A549 (cell line): ENCODE measurements at regions not wholly inside any gene's neighbourhood (a gene's known extent, or its start where the extent isn't known, plus 50 kb on each side); places are given as distances from the start of the nearest gene placed in this dataset.

Experiments used
- ATAC-seq, 2 experiments: fragments of 200-7000 bp in 1 of 2; fragments of >200 bp in 1 of 2; cut with Nextera tagmentation in 1 of 2; cut with Tn5 transposase in 1 of 2; 3 replicates each; pipeline versions ENCODE4 v1.8.0 to v1.9.1; 2018 to 2020; ENCODE audit warnings: mild to moderate bottlenecking in 1 of 2, moderate library complexity in 1 of 2
- CTCF ChIA-PET: fragments of 300-600 bp; sonication (Branson Sonifier 250); formaldehyde crosslinking; extraction: SDS; loops from one replicate; lab custom pipeline; 2021; ENCODE audit warnings: antibody characterized with exemption, inconsistent platforms; lab: Yijun Ruan, JAX
- POLR2A ChIA-PET: fragments of 350-600 bp; formaldehyde crosslinking; extraction: SDS; loops from one replicate; lab custom pipeline; 2021; ENCODE audit warnings: antibody characterized with exemption, inconsistent platforms; lab: Yijun Ruan, JAX
- DNase-seq, 2 experiments: peaks; one replicate each; pipeline versions ENCODE4 v3.0.0 to v3.0.0-alpha.2; 2011 to 2016; ENCODE audit warnings: low read depth in 1 of 2, low spot score in 1 of 2
- FAIRE-seq: peaks from 2 replicates; lab custom pipeline; 2011; peaks lifted over from hg19 to GRCh38; lab: Jason Lieb, UNC
- H3K27ac ChIP-seq, 2 experiments: fragments of >200 bp; sonication (Bioruptor Twin); formaldehyde crosslinking; 3 replicates each; pipeline ENCODE4 v1.5.1; 2016 to 2017
- H3K4me1 ChIP-seq: fragments of >200 bp; sonication (Bioruptor Twin); formaldehyde crosslinking; 3 replicates; pipeline ENCODE4 v1.6.1; 2016
- H3K4me2 ChIP-seq: fragments of >200 bp; sonication (Bioruptor Twin); formaldehyde crosslinking; 3 replicates; pipeline ENCODE4 v1.6.1; 2016
- H3K4me3 ChIP-seq: fragments of >200 bp; sonication (Bioruptor Twin); formaldehyde crosslinking; 3 replicates; pipeline ENCODE4 v1.5.1; 2016
- H3K9me3 ChIP-seq: fragments of >200 bp; sonication (Bioruptor Twin); formaldehyde crosslinking; 3 replicates; pipeline ENCODE4 v1.6.1; 2016
- BCL3 ChIP-seq: fragments of >200 bp; sonication (Bioruptor Twin); formaldehyde crosslinking; IDR thresholded peaks from 3 replicates; pipeline ENCODE4 v1.6.1; 2016
- CBX2 ChIP-seq: fragments of 200-600 bp; sonication (generic); IDR thresholded peaks from 2 replicates; pipeline ENCODE4 v1.6.1; 2016; ENCODE audit warnings: low read depth, mild to moderate bottlenecking, borderline replicate concordance
- CEBPB ChIP-seq, 2 experiments: fragments of >200 bp in 1 of 2; sonication (Bioruptor Twin) in 1 of 2; formaldehyde crosslinking in 1 of 2; IDR thresholded peaks; 2 replicates each; pipeline ENCODE4 v1.6.1; 2012 to 2016
- E2F6 ChIP-seq: IDR thresholded peaks from 2 replicates; pipeline ENCODE4 v1.6.1; 2012; ENCODE audit warnings: low read depth, borderline replicate concordance
- EHMT2 ChIP-seq: fragments of 200-600 bp; sonication (generic); IDR thresholded peaks from 2 replicates; pipeline ENCODE4 v1.6.1; 2016; ENCODE audit warnings: antibody characterized with exemption, low read depth, mild to moderate bottlenecking, moderate library complexity
- ESRRA ChIP-seq: fragments of 150-350 bp; IDR thresholded peaks from 2 replicates; pipeline ENCODE4 v1.6.1; 2014; ENCODE audit warnings: mild to moderate bottlenecking, low read length, borderline replicate concordance
- FOSL2 ChIP-seq, 2 experiments: fragments of 450-650 bp in 1 of 2; fragments of >200 bp in 1 of 2; sonication (Bioruptor Twin) in 1 of 2; formaldehyde crosslinking; IDR thresholded peaks; 2 replicates each; pipeline versions ENCODE4 v1.5.0 to v1.6.1; 2016 to 2020; ENCODE audit warnings: mild to moderate bottlenecking in 1 of 2, moderate library complexity in 1 of 2
- GATA3 ChIP-seq: IDR thresholded peaks from 2 replicates; pipeline ENCODE4 v1.6.1; 2012; ENCODE audit warnings: borderline replicate concordance
- HDAC2 ChIP-seq: fragments of 200-600 bp; sonication (generic); IDR thresholded peaks from 2 replicates; pipeline ENCODE4 v1.6.1; 2016
- HES2 ChIP-seq: fragments of >200 bp; sonication (Bioruptor Twin); formaldehyde crosslinking; IDR thresholded peaks from 2 replicates; pipeline ENCODE4 v1.6.1; 2016
- HOXB5 ChIP-seq: fragments of 250-450 bp; sonication (Bioruptor Pico); IDR thresholded peaks from 2 replicates; pipeline ENCODE4 v1.5.0; 2020; ENCODE audit warnings: mild to moderate bottlenecking, moderate library complexity
- KDM1A ChIP-seq: fragments of 200-600 bp; sonication (generic); IDR thresholded peaks from 2 replicates; pipeline ENCODE4 v1.6.1; 2016; ENCODE audit warnings: low read depth, mild to moderate bottlenecking
- MAFK ChIP-seq: fragments of 450-650 bp; IDR thresholded peaks from 2 replicates; pipeline ENCODE4 v1.6.1; 2014; ENCODE audit not compliant: partially characterized antibody
- NFE2L2 ChIP-seq: fragments of 150-350 bp; conservative IDR thresholded peaks from 2 replicates; pipeline ENCODE4 v1.6.1; 2014; ENCODE audit warnings: low read length
- PBX3 ChIP-seq: IDR thresholded peaks from 2 replicates; pipeline ENCODE4 v1.6.1; 2012
- PHF8 ChIP-seq: fragments of 200-600 bp; sonication (generic); IDR thresholded peaks from 2 replicates; pipeline ENCODE4 v1.6.1; 2016; ENCODE audit warnings: low read depth, mild to moderate bottlenecking, antibody characterized with exemption, moderate library complexity, borderline replicate concordance
- RAD21 ChIP-seq, 2 experiments: fragments of >200 bp in 1 of 2; sonication (Bioruptor Twin) in 1 of 2; formaldehyde crosslinking in 1 of 2; IDR thresholded peaks in 1 of 2; conservative IDR thresholded peaks in 1 of 2; 2 replicates in 1 of 2; 3 replicates in 1 of 2; pipeline ENCODE4 v1.6.1; 2012 to 2018; ENCODE audit warnings: inconsistent platforms in 1 of 2
- RCOR1 ChIP-seq: fragments of 150-350 bp; IDR thresholded peaks from 2 replicates; pipeline ENCODE4 v1.6.1; 2014; ENCODE audit warnings: antibody characterized with exemption, low read length, low read depth
- TFCP2L1 ChIP-seq: fragments of 250-450 bp; sonication (Bioruptor Pico); IDR thresholded peaks from 2 replicates; pipeline ENCODE4 v1.5.0; 2021; ENCODE audit warnings: mild to moderate bottlenecking
- USF2 ChIP-seq: fragments of 450-650 bp; IDR thresholded peaks from 2 replicates; pipeline ENCODE4 v1.6.1; 2014; ENCODE audit warnings: antibody characterized with exemption
- ZC3H11A ChIP-seq: fragments of 450-650 bp; IDR thresholded peaks from 2 replicates; pipeline ENCODE4 v1.6.1; 2014; ENCODE audit warnings: antibody characterized with exemption, mild to moderate bottlenecking
- ZFP36 ChIP-seq: fragments of 450-650 bp; IDR thresholded peaks from 2 replicates; pipeline ENCODE4 v1.6.1; 2014; ENCODE audit warnings: borderline replicate concordance; ENCODE audit not compliant: partially characterized antibody
- WGBS: methylation state at CpG from one replicate; pipeline ENCODE4 v1.1.6; 2017; ENCODE audit errors: missing lambda C conversion rate; 5-methylcytosine and 5-hydroxymethylcytosine counted together

GRCh38 chr1:221488550-221488949, 253.3 kb downstream of the DUSP10 start:
- WGBS, result 75% methylated on average over 1 of the region's 1 CpG
- no peaks in the 10 kb centered on the region for H3K9me3 ChIP-seq
- no peak for TF ChIP-seq RAD21 (conservative IDR thresholded peaks at IDR 0.05 in 1 of 2, IDR thresholded peaks at IDR 0.05 in 1 of 2)
- no peak for TF ChIP-seq USF2
- no peak for TF ChIP-seq ESRRA
- no peak for TF ChIP-seq PBX3
- TF ChIP-seq GATA3, result no peak
- TF ChIP-seq HOXB5 (CRISPR knock-in tag), result no peak
- no peak for TF ChIP-seq FOSL2 (IDR thresholded peaks at IDR 0.05)
- TF ChIP-seq FOSL2 (CRISPR knock-in tag; IDR thresholded peaks at IDR 0.05), result no peak
- TF ChIP-seq PHF8, result no peak
- TF ChIP-seq CBX2, result no peak
- no peak for TF ChIP-seq HDAC2
- TF ChIP-seq EHMT2, result no peak
- no peak for TF ChIP-seq NFE2L2
- no peak for TF ChIP-seq RCOR1
- no peak for TF ChIP-seq E2F6
- no peak for TF ChIP-seq ZC3H11A
- TF ChIP-seq MAFK, result no peak
- no peak for TF ChIP-seq BCL3
- TF ChIP-seq CEBPB (IDR thresholded peaks at IDR 0.05), result no peak
- no peak for TF ChIP-seq ZFP36
- DNase-seq (no peak), FAIRE-seq (no peak), ATAC-seq (no peak)
- H3K4me3 ChIP-seq, result no peak overlapping the region
- H3K4me1 ChIP-seq, result peaks cover 20% of the 10 kb centered on the region
- peak overlapping the region; percentile 67 for H3K4me2 ChIP-seq
- POLR2A ChIA-PET, result no interaction called here
- peak overlapping the region; percentile 28 to 34; a peak in 4 of 6 replicates for H3K27ac ChIP-seq
- CTCF ChIA-PET, result interaction anchor here (0.6 kb wide), 1 partner anchor 50 kb away, joined by 3 read pairs; no protein-coding TSS in a partner anchor

- ChIA-PET CTCF (interaction anchor here (1.2 to 2.7 kb wide), 2 partner anchors 17 to 601 kb away, joined by 3 to 11 read pairs; no protein-coding TSS in a partner anchor), POLR2A (interaction anchor here (0.6 kb wide), 1 partner anchor 469 kb away, joined by 3 read pairs; no protein-coding TSS in a partner anchor)
- Histone ChIP-seq H3K4me1 (0 out of 3 replicates have a peak, but pooled peaks cover 3% of the 10 kb centered on the region), H3K4me2 (no peak overlapping the region), H3K27ac (no peak overlapping the region), H3K9me3 (no peaks in the 10 kb centered on the region), H3K4me3 (no peak overlapping the region)
- FAIRE-seq (no peak), ATAC-seq (no peak), DNase-seq (peak in 1 of 2 experiments; percentile 13)
- WGBS, result 43% methylated on average over 2 of the region's 2 CpGs
- no peak for TF ChIP-seq TFCP2L1 (CRISPR knock-in tag)
- TF ChIP-seq KDM1A, result no peak
- TF ChIP-seq HES2, result no peak
These were observed 247.2 kb downstream of the DUSP10 start for GRCh38 chr1:221494670-221495069.
